HEK293 (cell line): ENCODE measurements at regions not wholly inside any gene's neighbourhood (a gene's known extent, or its start where the extent isn't known, plus 50 kb on each side); places are given as distances from the start of the nearest gene placed in this dataset.

ENCODE experiments used
- CTCF ChIA-PET: fragments of 350-600 bp; formaldehyde crosslinking; extraction: SDS; loops from one replicate; lab custom pipeline; 2021; ENCODE audit warnings: antibody characterized with exemption; lab: Yijun Ruan, JAX
- POLR2A ChIA-PET: fragments of 300-600 bp; formaldehyde crosslinking; extraction: SDS; loops from one replicate; lab custom pipeline; 2020; ENCODE audit warnings: antibody characterized with exemption, inconsistent platforms; lab: Yijun Ruan, JAX
- H3K27ac ChIP-seq: fragments of 200-500 bp; sonication (Bioruptor generic); 2 replicates; pipeline ENCODE4 v1.5.1; 2014; ENCODE audit warnings: low read depth, low read length, control low read depth, inconsistent platforms; ENCODE audit errors: extremely low read depth
- H3K36me3 ChIP-seq, 2 experiments: fragments of 200-500 bp in 1 of 2; sonication (Bioruptor generic) in 1 of 2; 1 replicate in 1 of 2; 2 replicates in 1 of 2; pipeline ENCODE4 v1.5.1; 2014 to 2017; ENCODE audit warnings: inconsistent platforms in 2 of 2, low read length in 2 of 2; ENCODE audit not compliant: control insufficient read depth in 2 of 2, insufficient read depth in 1 of 2
- H3K4me1 ChIP-seq: fragments of 200-500 bp; sonication (Bioruptor generic); 2 replicates; pipeline ENCODE4 v1.5.1; 2014; ENCODE audit warnings: mild to moderate bottlenecking, low read length, inconsistent platforms; ENCODE audit not compliant: control insufficient read depth, insufficient read depth
- H3K4me3 ChIP-seq: 2 replicates; pipeline ENCODE4 v1.5.1; 2011; ENCODE audit warnings: low read depth, mild to moderate bottlenecking, control low read depth, low read length, moderate library complexity
- H3K9me3 ChIP-seq: fragments of 200-500 bp; sonication (Bioruptor generic); 2 replicates; pipeline ENCODE4 v1.5.1; 2014; ENCODE audit warnings: low read depth, low read length, inconsistent platforms; ENCODE audit not compliant: control insufficient read depth, insufficient read depth
- BCL11B ChIP-seq: fragments of 450-650 bp; formaldehyde crosslinking; IDR thresholded peaks from 2 replicates; pipeline ENCODE4 v1.5.1; 2016; ENCODE audit warnings: low read depth, missing biosample characterization, missing genetic modification characterization
- KLF7 ChIP-seq: fragments of 450-650 bp; formaldehyde crosslinking; IDR thresholded peaks from 2 replicates; pipeline ENCODE4 v1.5.1; 2016; ENCODE audit warnings: missing biosample characterization, missing genetic modification characterization, borderline replicate concordance
- OSR2 ChIP-seq: fragments of 450-650 bp; formaldehyde crosslinking; IDR thresholded peaks from 2 replicates; pipeline ENCODE4 v1.5.1; 2016; ENCODE audit warnings: missing biosample characterization, missing genetic modification characterization
- RBAK ChIP-seq: fragments of 450-650 bp; formaldehyde crosslinking; IDR thresholded peaks from 2 replicates; pipeline ENCODE4 v1.5.1; 2016; ENCODE audit warnings: missing biosample characterization, missing genetic modification characterization
- REST ChIP-seq: fragments of 450-650 bp; formaldehyde crosslinking; IDR thresholded peaks from 2 replicates; pipeline ENCODE4 v1.5.1; 2016; ENCODE audit warnings: missing biosample characterization, missing genetic modification characterization
- SETDB1 ChIP-seq: IDR thresholded peaks from one replicate; pipeline ENCODE4 v1.6.1; 2017; ENCODE audit warnings: mild to moderate bottlenecking, low read length, moderate library complexity, mixed read lengths; ENCODE audit not compliant: insufficient read length
- SP7 ChIP-seq: fragments of 450-650 bp; formaldehyde crosslinking; IDR thresholded peaks from 2 replicates; pipeline ENCODE4 v1.5.1; 2016; ENCODE audit warnings: missing biosample characterization, missing genetic modification characterization
- ZNF214 ChIP-seq: fragments of 450-650 bp; formaldehyde crosslinking; IDR thresholded peaks from 2 replicates; pipeline ENCODE4 v1.5.1; 2017; ENCODE audit warnings: missing biosample characterization, mild to moderate bottlenecking, missing genetic modification characterization, borderline replicate concordance
- ZNF37A ChIP-seq: fragments of 450-650 bp; IDR thresholded peaks from 2 replicates; pipeline ENCODE4 v1.5.1; 2018; ENCODE audit warnings: missing biosample characterization, missing genetic modification characterization
- ZNF391 ChIP-seq: fragments of 450-650 bp; formaldehyde crosslinking; IDR thresholded peaks from 2 replicates; pipeline ENCODE4 v1.5.1; 2016; ENCODE audit warnings: low read depth, missing biosample characterization, missing genetic modification characterization, borderline replicate concordance
- ZNF433 ChIP-seq: fragments of 450-650 bp; formaldehyde crosslinking; IDR thresholded peaks from 2 replicates; pipeline ENCODE4 v1.5.1; 2016; ENCODE audit warnings: missing biosample characterization, missing genetic modification characterization, low read depth
- ZNF514 ChIP-seq: fragments of 450-650 bp; formaldehyde crosslinking; IDR thresholded peaks from 2 replicates; pipeline ENCODE4 v1.5.1; 2016; ENCODE audit warnings: missing biosample characterization, missing genetic modification characterization
- ZNF596 ChIP-seq: fragments of 450-650 bp; IDR thresholded peaks from 2 replicates; pipeline ENCODE4 v1.5.0; 2018; ENCODE audit warnings: missing biosample characterization, mild to moderate bottlenecking, missing genetic modification characterization, moderate library complexity
- ZNF621 ChIP-seq: fragments of 450-650 bp; formaldehyde crosslinking; IDR thresholded peaks from 2 replicates; pipeline ENCODE4 v1.5.1; 2017; ENCODE audit warnings: missing biosample characterization, missing genetic modification characterization
- ZNF629 ChIP-seq: fragments of 450-650 bp; formaldehyde crosslinking; IDR thresholded peaks from 2 replicates; pipeline ENCODE4 v1.5.1; 2017; ENCODE audit warnings: missing biosample characterization, missing genetic modification characterization
- ZNF707 ChIP-seq: fragments of 450-650 bp; formaldehyde crosslinking; IDR thresholded peaks from 2 replicates; pipeline ENCODE4 v1.5.1; 2016; ENCODE audit warnings: missing biosample characterization, missing genetic modification characterization
- ZNF747 ChIP-seq: fragments of 450-650 bp; formaldehyde crosslinking; IDR thresholded peaks from 2 replicates; pipeline ENCODE4 v1.5.1; 2016; ENCODE audit warnings: missing biosample characterization, missing genetic modification characterization
- ZNF830 ChIP-seq: fragments of 450-650 bp; IDR thresholded peaks from 2 replicates; pipeline ENCODE4 v1.5.0; 2018; ENCODE audit warnings: missing biosample characterization, missing genetic modification characterization, low read depth, mild to moderate bottlenecking, moderate library complexity
- TF ChIP-seq, protein P1 (sequence below): fragments of 450-650 bp; formaldehyde crosslinking; IDR thresholded peaks from 2 replicates; pipeline ENCODE4 v1.5.1; 2017; ENCODE audit warnings: missing biosample characterization, missing genetic modification characterization
- TF ChIP-seq, protein P2 (sequence below): fragments of 450-650 bp; IDR thresholded peaks from 2 replicates; pipeline ENCODE4 v1.5.1; 2018; ENCODE audit warnings: missing biosample characterization, missing genetic modification characterization
- TF ChIP-seq, protein P3 (sequence below): fragments of 450-650 bp; formaldehyde crosslinking; IDR thresholded peaks from 2 replicates; pipeline ENCODE4 v1.5.1; 2016; ENCODE audit warnings: missing biosample characterization, missing genetic modification characterization

- TF ChIP-seq ZNF596 (tag by site-specific recombination) (no peak), SP7 (tag by site-specific recombination) (no peak), BCL11B (tag by site-specific recombination) (no peak), ZNF514 (tag by site-specific recombination) (no peak), ZNF747 (no peak), ZNF214 (no peak), RBAK (tag by site-specific recombination) (no peak), ZNF433 (tag by site-specific recombination) (no peak), ZNF629 (no peak)
- TF ChIP-seq, protein P1, sequence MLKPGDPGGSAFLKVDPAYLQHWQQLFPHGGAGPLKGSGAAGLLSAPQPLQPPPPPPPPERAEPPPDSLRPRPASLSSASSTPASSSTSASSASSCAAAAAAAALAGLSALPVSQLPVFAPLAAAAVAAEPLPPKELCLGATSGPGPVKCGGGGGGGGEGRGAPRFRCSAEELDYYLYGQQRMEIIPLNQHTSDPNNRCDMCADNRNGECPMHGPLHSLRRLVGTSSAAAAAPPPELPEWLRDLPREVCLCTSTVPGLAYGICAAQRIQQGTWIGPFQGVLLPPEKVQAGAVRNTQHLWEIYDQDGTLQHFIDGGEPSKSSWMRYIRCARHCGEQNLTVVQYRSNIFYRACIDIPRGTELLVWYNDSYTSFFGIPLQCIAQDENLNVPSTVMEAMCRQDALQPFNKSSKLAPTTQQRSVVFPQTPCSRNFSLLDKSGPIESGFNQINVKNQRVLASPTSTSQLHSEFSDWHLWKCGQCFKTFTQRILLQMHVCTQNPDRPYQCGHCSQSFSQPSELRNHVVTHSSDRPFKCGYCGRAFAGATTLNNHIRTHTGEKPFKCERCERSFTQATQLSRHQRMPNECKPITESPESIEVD (tag by site-specific recombination) = no peak
- TF ChIP-seq, protein P2, sequence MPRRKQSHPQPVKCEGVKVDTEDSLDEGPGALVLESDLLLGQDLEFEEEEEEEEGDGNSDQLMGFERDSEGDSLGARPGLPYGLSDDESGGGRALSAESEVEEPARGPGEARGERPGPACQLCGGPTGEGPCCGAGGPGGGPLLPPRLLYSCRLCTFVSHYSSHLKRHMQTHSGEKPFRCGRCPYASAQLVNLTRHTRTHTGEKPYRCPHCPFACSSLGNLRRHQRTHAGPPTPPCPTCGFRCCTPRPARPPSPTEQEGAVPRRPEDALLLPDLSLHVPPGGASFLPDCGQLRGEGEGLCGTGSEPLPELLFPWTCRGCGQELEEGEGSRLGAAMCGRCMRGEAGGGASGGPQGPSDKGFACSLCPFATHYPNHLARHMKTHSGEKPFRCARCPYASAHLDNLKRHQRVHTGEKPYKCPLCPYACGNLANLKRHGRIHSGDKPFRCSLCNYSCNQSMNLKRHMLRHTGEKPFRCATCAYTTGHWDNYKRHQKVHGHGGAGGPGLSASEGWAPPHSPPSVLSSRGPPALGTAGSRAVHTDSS (tag by site-specific recombination) = no peak
- TF ChIP-seq, all 188 proteins: peak for 0
Measured at GRCh38 chr11:15783619-15784018, 572.7 kb downstream of the SOX6 start (continued).

DNA sequence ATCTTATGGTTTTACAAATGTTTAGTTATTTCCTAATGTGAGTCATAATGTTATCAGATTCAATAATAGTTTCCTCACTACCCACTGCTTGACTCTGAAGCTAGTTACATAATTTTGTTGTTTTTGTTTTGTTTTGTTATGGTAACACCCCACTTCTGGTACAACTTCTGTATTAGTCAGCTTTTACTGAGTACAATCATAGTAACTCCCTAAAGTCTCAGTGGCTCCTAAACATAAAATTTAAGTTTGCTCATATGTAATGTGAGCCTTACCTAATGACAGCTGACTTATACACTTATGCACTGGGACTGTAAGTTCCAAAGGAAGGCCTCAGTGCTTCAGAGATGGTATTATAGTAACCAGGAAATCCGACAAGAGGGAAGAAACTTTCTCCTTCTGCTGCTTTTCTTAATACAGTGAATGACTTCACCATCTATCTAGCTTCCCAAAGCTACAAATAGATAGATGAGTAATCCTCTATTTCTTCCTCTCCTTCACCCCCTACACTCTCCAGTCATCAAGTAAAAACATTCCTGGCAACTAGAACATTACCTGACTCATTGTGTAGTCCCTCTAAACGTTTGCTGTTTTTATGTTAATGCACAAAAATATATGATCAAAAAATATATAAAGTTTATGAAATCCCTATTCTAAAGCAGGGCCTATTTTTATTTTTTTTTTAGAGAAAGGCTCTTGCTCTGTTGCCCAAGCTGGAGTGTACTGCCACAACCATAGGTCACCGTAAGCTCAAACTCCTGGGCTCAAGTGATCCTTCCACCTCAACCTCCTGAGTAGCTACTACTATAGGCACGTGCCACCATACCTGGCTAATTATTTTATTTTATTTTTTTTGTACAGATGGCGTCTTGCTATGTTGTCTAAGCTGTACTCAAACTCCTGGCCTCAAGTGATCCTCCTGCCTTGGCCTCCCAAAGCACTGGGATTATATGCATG is 563.0 kb downstream of the SOX6 start:
- no peak overlapping the region for H3K27ac ChIP-seq
- CTCF ChIA-PET = no interaction called here
- TF ChIP-seq REST (tag by site-specific recombination) (no peak), ZNF37A (tag by site-specific recombination) (no peak), ZNF391 (no peak), ZNF830 (no peak), ZNF707 (tag by site-specific recombination) (peak; percentile 74), OSR2 (tag by site-specific recombination) (no peak), ZNF621 (no peak), SETDB1 (peak; percentile 78), KLF7 (tag by site-specific recombination) (no peak)
- TF ChIP-seq, protein P3, sequence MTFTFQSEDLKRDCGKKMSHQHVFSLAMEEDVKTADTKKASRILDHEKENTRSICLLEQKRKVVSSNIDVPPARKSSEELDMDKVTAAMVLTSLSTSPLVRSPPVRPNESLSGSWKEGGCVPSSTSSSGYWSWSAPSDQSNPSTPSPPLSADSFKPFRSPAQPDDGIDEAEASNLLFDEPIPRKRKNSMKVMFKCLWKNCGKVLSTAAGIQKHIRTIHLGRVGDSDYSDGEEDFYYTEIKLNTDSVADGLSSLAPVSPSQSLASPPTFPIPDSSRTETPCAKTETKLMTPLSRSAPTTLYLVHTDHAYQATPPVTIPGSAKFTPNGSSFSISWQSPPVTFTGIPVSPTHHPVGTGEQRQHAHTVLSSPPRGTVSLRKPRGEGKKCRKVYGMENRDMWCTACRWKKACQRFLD (tag by site-specific recombination) = no peak
- TF ChIP-seq, all 188 proteins: peak for 2
- POLR2A ChIA-PET = no interaction called here
- H3K9me3 ChIP-seq = no peaks in the 10 kb centered on the region
- H3K36me3 ChIP-seq = no peaks in the 10 kb centered on the region
- H3K4me1 ChIP-seq = no peaks in the 10 kb centered on the region
- no peak overlapping the region for H3K4me3 ChIP-seq
